ENCODE measurements at regions not wholly inside any gene's neighbourhood (a gene's known extent, or its start where the extent isn't known, plus 50 kb on each side); places are given as distances from the start of the nearest gene placed in this dataset.

DNA sequence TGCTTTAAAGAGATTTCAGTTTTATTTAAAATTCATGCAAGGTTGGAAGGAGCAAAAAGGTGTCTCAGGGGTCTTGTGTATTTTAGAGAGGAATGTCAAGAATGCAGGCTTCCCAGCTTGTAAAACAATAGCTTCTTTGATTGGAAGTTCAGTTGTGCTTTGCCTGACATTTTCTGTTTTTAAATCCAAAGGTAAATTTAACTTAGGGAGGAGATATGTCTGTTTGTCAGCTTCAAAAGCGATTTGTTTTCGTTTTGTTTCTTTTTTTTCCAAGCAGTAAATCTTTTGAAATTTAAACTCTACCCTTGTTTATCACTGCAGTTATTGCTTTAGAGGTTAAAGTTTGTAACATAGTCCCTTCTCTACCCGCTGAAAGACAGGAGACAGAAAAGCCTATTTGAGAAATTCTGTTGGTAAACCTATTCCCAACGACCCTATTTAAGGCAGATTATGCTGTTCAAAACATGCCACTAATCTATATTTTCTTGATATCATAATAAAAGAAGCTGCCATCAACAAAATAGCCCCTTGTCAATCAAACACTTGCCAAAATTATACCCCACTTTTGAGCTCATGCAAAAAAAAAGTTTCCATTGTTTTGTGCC lies 639.6 kb downstream of the IRS1 start (continued):
- 0 out of 2 replicates have a peak, but pooled peaks have one; percentile 67 for TF ChIP-seq ZNF670 (CRISPR knock-in tag; IDR thresholded peaks at IDR 0.05; ENCODE audit: borderline replicate concordance)
- TF ChIP-seq ZNF709 (CRISPR knock-in tag; IDR thresholded peaks at IDR 0.05) = no peak
- no peak for TF ChIP-seq ZFP36L1 (CRISPR knock-in tag; IDR thresholded peaks at IDR 0.05)
- TF ChIP-seq ZNF567 (CRISPR knock-in tag; IDR thresholded peaks at IDR 0.05; ENCODE audit: borderline replicate concordance) = no peak
- no peak for TF ChIP-seq ZNF234 (CRISPR knock-in tag; conservative IDR thresholded peaks at IDR 0.05)
- TF ChIP-seq ZNF24 (IDR thresholded peaks at IDR 0.05) = peak; percentile 36; the same call in 1 of the 2 replicates
- TF ChIP-seq BRF2 (CRISPR knock-in tag; IDR thresholded peaks at IDR 0.05) = no peak; the same call in 1 of the 2 replicates
- peak; percentile 100; the same call in 1 of the 2 replicates for TF ChIP-seq FOXJ3 (CRISPR knock-in tag; IDR thresholded peaks at IDR 0.05; ENCODE audit: borderline replicate concordance)
- TF ChIP-seq, protein P1, sequence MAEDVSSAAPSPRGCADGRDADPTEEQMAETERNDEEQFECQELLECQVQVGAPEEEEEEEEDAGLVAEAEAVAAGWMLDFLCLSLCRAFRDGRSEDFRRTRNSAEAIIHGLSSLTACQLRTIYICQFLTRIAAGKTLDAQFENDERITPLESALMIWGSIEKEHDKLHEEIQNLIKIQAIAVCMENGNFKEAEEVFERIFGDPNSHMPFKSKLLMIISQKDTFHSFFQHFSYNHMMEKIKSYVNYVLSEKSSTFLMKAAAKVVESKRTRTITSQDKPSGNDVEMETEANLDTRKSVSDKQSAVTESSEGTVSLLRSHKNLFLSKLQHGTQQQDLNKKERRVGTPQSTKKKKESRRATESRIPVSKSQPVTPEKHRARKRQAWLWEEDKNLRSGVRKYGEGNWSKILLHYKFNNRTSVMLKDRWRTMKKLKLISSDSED (CRISPR knock-in tag; IDR thresholded peaks at IDR 0.05) = no peak
- peak; percentile 96 for TF ChIP-seq MEF2D (CRISPR knock-in tag; IDR thresholded peaks at IDR 0.05)
- TF ChIP-seq ZNF652 (CRISPR knock-in tag; IDR thresholded peaks at IDR 0.05; ENCODE audit: borderline replicate concordance, low read depth) = peak; percentile 19; the same call in 1 of the 2 replicates
- peak; percentile 80; the same call in 1 of the 2 replicates for TF ChIP-seq ELF3 (CRISPR knock-in tag; IDR thresholded peaks at IDR 0.05)
- peak; percentile 71; the same call in 1 of the 2 replicates for TF ChIP-seq SALL1 (CRISPR knock-in tag; IDR thresholded peaks at IDR 0.05)
- TF ChIP-seq ZBTB46 (CRISPR knock-in tag; IDR thresholded peaks at IDR 0.05; ENCODE audit: borderline replicate concordance) = no peak
- no peak for TF ChIP-seq ZNF75D (CRISPR knock-in tag; IDR thresholded peaks at IDR 0.05; ENCODE audit: borderline replicate concordance)
- no peak for TF ChIP-seq ZBTB42 (CRISPR knock-in tag; IDR thresholded peaks at IDR 0.05)
- TF ChIP-seq POLR2A (IDR thresholded peaks at IDR 0.05; ENCODE audit: insufficient read depth in 1 of 2, low read depth in 2 of 2, low read length in 2 of 2) = no peak
- TF ChIP-seq ARNTL (CRISPR knock-in tag; IDR thresholded peaks at IDR 0.05) = peak; percentile 62; the same call in 1 of the 2 replicates
- TF ChIP-seq ZNF20 (CRISPR knock-in tag; IDR thresholded peaks at IDR 0.05) = no peak
- TF ChIP-seq ZNF781 (CRISPR knock-in tag; IDR thresholded peaks at IDR 0.05; ENCODE audit: borderline replicate concordance, not compliant biosample characterization) = no peak
- TF ChIP-seq PRDM10 (CRISPR knock-in tag; IDR thresholded peaks at IDR 0.05; ENCODE audit: low read depth) = no peak; the same call in 1 of the 2 replicates
